ENCODE measurements at regions not wholly inside any gene's neighbourhood (a gene's known extent, or its start where the extent isn't known, plus 50 kb on each side); places are given as distances from the start of the nearest gene placed in this dataset.

DNA sequence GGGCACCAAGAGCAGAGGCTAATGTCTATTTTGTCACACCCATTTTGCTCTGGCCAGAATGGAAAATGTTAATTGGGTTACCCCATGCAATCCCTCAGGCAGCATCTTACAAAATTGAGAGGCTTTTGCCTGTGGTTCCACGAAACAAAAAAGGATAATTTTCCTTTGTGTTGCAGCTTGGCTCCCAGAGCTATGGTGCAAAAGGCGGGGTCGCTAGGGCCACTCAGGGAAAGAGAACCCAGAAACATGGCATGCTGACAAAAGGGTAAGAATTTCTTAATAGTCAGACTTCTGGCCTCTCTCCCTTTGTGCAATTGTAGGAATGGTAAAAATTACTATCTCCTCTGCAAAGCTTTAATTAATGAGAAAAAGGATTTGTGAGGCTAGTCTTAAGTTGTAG, 119.6 kb upstream of the BANK1 start:
- TF ChIP-seq, protein P1, sequence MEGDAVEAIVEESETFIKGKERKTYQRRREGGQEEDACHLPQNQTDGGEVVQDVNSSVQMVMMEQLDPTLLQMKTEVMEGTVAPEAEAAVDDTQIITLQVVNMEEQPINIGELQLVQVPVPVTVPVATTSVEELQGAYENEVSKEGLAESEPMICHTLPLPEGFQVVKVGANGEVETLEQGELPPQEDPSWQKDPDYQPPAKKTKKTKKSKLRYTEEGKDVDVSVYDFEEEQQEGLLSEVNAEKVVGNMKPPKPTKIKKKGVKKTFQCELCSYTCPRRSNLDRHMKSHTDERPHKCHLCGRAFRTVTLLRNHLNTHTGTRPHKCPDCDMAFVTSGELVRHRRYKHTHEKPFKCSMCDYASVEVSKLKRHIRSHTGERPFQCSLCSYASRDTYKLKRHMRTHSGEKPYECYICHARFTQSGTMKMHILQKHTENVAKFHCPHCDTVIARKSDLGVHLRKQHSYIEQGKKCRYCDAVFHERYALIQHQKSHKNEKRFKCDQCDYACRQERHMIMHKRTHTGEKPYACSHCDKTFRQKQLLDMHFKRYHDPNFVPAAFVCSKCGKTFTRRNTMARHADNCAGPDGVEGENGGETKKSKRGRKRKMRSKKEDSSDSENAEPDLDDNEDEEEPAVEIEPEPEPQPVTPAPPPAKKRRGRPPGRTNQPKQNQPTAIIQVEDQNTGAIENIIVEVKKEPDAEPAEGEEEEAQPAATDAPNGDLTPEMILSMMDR (IDR thresholded peaks at IDR 0.05), result no peak
- TF ChIP-seq EZH2 (IDR thresholded peaks at IDR 0.05), result no peak
